ENCODE measurements at regions not wholly inside any gene's neighbourhood (a gene's known extent, or its start where the extent isn't known, plus 50 kb on each side); places are given as distances from the start of the nearest gene placed in this dataset.
A peak's percentile ranks its signal among the peaks of the same experiment; 100 is the strongest.
"Not testable (repeated sequence)": the region's sequence is repeated elsewhere in the genome, so short reads cannot be mapped to it uniquely, and the experiment has no call there.

DNA sequence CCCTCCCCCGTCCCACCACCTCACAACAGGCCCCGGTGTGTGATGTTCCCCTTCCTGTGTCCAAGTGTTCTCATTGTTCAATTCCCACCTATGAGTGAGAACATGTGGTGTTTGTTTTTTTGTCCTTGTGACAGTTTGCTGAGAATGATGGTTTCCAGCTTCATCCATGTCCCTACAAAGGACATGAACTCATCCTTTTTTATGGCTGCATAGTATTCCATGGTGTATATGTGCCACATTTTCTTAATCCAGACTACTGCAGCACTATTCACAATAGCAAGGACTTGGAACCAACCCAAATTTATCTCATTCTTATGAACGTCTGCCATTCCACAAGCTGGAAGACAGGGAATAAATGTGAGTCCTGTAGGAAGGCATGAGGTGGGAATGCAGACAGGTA, 79.6 kb upstream of the SLC6A11 start:
- H2AK5ac ChIP-seq (ENCODE audit: low read depth, low read length); H3K4me1 ChIP-seq (ENCODE audit: control insufficient read depth in 2 of 2, insufficient read depth in 1 of 2, low read depth in 1 of 2, low read length in 2 of 2): not testable (repeated sequence)

GRCh38 chr3:10737785-10738184, 78.2 kb upstream of the SLC6A11 start:
- H2BK15ac ChIP-seq (ENCODE audit: low read length) = no peak overlapping the region
- no peak overlapping the region for H3K4me3 ChIP-seq (ENCODE audit: low read length in 2 of 2)
- no peak overlapping the region for H2AK5ac ChIP-seq (ENCODE audit: low read depth, low read length)
- no peak overlapping the region for H2AFZ ChIP-seq (ENCODE audit: low read length)
- peaks cover 0 to 10% (median 4%) of the 10 kb centered on the region in 3 experiments for H3K27me3 ChIP-seq (ENCODE audit: control insufficient read depth in 3 of 3, insufficient read depth in 3 of 3, low read depth in 1 of 3, low read length in 3 of 3)
- no peaks in the 10 kb centered on the region for H3K36me3 ChIP-seq (replicated peaks in 1 of 2; ENCODE audit: control insufficient read depth in 2 of 2, insufficient read depth in 2 of 2, low read length in 2 of 2)
- no peak overlapping the region for H3K9ac ChIP-seq (ENCODE audit: low read depth, low read length, poor library complexity)
- no peak overlapping the region for H3K4me2 ChIP-seq (ENCODE audit: insufficient read depth, low read length, poor library complexity, severe bottlenecking)
- H3K23ac ChIP-seq (ENCODE audit: low read depth, low read length, poor library complexity) = no peak overlapping the region
- peaks cover 0 to 1% of the 10 kb centered on the region in 2 donors for H3K9me3 ChIP-seq (replicated peaks in 1 of 2; ENCODE audit: control insufficient read depth in 2 of 2, insufficient read depth in 1 of 2, low read depth in 1 of 2, low read length in 2 of 2)
- no peak overlapping the region for H3K4ac ChIP-seq (ENCODE audit: low read length)
- H3K18ac ChIP-seq (ENCODE audit: low read length) = no peak overlapping the region
- no peak overlapping the region for H2BK12ac ChIP-seq (ENCODE audit: low read length)
- H3K14ac ChIP-seq (ENCODE audit: low read length) = no peak overlapping the region
- no peak overlapping the region for H2BK5ac ChIP-seq (ENCODE audit: low read length)
- no peaks in the 10 kb centered on the region for H3K4me1 ChIP-seq (ENCODE audit: control insufficient read depth in 2 of 2, insufficient read depth in 1 of 2, low read depth in 1 of 2, low read length in 2 of 2)
- DNase-seq (ENCODE audit: low spot score) = no peak
- no peak overlapping the region for H4K8ac ChIP-seq (ENCODE audit: low read depth, low read length)
- H2BK120ac ChIP-seq (ENCODE audit: low read depth, low read length) = no peak overlapping the region
- no peaks in the 10 kb centered on the region for H3K79me1 ChIP-seq (ENCODE audit: low read depth, low read length)
- H4K91ac ChIP-seq (ENCODE audit: low read depth, low read length, poor library complexity) = no peak overlapping the region
- no peak overlapping the region for H3K27ac ChIP-seq (replicated peaks; ENCODE audit: low read length)
- WGBS, 2 donors (ENCODE audit: extremely low coverage in 2 of 2, insufficient read length in 2 of 2, insufficient replicate concordance in 1 of 2) = no CpG with 5 or more reads among the region's 7 CpGs

More for the DNA sequence above, 79.6 kb upstream of the SLC6A11 start:
- H4K91ac ChIP-seq (ENCODE audit: low read depth, low read length, poor library complexity); H2AFZ ChIP-seq (ENCODE audit: low read length); H3K9ac ChIP-seq (ENCODE audit: low read depth, low read length, poor library complexity); H3K14ac ChIP-seq (ENCODE audit: low read length); H2BK15ac ChIP-seq (ENCODE audit: low read length); H2BK12ac ChIP-seq (ENCODE audit: low read length); H3K4me2 ChIP-seq (ENCODE audit: insufficient read depth, low read length, poor library complexity, severe bottlenecking); H3K79me1 ChIP-seq (ENCODE audit: low read depth, low read length); H2BK120ac ChIP-seq (ENCODE audit: low read depth, low read length); DNase-seq (ENCODE audit: low spot score); H3K23ac ChIP-seq (ENCODE audit: low read depth, low read length, poor library complexity); H2BK5ac ChIP-seq (ENCODE audit: low read length); H3K36me3 ChIP-seq (replicated peaks in 1 of 2; ENCODE audit: control insufficient read depth in 2 of 2, insufficient read depth in 2 of 2, low read length in 2 of 2); H3K27me3 ChIP-seq (ENCODE audit: control insufficient read depth in 3 of 3, insufficient read depth in 3 of 3, low read depth in 1 of 3, low read length in 3 of 3); H3K4ac ChIP-seq (ENCODE audit: low read length); H3K18ac ChIP-seq (ENCODE audit: low read length); H4K8ac ChIP-seq (ENCODE audit: low read depth, low read length); H3K9me3 ChIP-seq (replicated peaks in 1 of 2; ENCODE audit: control insufficient read depth in 2 of 2, insufficient read depth in 1 of 2, low read depth in 1 of 2, low read length in 2 of 2); H3K27ac ChIP-seq (replicated peaks; ENCODE audit: low read length); H3K4me3 ChIP-seq (ENCODE audit: low read length in 2 of 2): not testable (repeated sequence)
- WGBS, 2 donors (ENCODE audit: extremely low coverage in 2 of 2, insufficient read length in 2 of 2, insufficient replicate concordance in 1 of 2) = no CpG with 5 or more reads among the region's 3 CpGs

DNA sequence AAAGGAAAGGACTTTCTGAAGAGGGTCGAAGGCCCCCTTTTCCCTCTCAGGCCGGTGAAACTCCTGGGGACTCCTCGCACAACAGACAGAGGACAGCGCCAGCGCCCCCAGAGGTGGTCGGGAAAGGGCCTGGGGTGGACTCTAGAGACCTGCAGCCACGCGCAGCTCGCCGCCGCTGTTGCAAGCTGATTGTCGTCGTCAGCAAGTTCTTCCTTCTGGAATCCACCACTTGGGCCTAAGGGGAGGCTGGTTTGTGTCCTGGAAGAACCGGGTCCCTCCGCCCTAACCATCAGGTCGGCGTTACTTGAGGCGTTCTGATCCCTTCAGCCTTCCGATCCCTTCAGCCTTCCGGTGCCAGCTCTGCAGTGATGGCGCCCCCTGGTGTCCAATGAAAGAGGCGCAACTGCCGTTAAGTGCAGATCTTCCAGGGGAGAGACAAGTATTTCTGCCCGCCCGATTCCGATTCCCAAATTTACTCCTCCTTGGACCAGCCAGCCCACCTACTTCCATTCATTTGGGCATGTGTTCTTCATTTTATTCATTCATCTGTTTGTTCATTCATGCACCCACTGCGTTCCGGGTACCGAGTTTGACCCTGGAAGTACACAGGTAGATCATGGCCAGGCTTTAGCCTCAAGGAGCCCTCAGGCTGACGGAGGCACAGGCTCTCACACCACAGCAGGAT, 77.2 kb upstream of the SLC6A11 start:
- H3K9me3 ChIP-seq (replicated peaks in 1 of 2; ENCODE audit: control insufficient read depth in 2 of 2, insufficient read depth in 1 of 2, low read depth in 1 of 2, low read length in 2 of 2) = peaks cover 0 to 1% of the 10 kb centered on the region in 2 donors
- no peak overlapping the region for H2BK15ac ChIP-seq (ENCODE audit: low read length)
- H3K4me1 ChIP-seq (ENCODE audit: control insufficient read depth in 2 of 2, insufficient read depth in 1 of 2, low read depth in 1 of 2, low read length in 2 of 2) = no peaks in the 10 kb centered on the region

DNA sequence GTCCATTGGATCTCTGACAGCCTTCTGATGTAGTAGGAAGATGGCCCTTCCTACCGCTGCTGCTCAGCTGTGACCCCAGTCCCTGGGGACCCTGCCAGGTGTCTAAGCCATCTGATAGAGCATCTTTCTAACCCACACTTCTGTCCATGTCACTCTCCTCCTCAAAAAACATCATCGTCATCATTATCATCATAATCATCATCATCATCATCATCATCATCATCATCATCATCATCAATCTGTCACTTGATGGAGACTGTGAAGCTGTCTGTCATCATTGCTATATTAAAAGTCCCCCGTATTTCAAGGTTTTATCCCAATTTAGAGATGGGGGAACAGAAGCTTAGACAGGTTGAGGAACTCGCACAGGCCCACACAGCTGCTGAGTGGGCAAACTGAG, 75.1 kb upstream of the SLC6A11 start:
- Histone ChIP-seq H2AFZ (ENCODE audit: low read length) (no peak overlapping the region), H3K9ac (ENCODE audit: low read depth, low read length, poor library complexity) (no peak overlapping the region), H3K27me3 (ENCODE audit: control insufficient read depth in 3 of 3, insufficient read depth in 3 of 3, low read depth in 1 of 3, low read length in 3 of 3) (peaks cover 0 to 10% (median 4%) of the 10 kb centered on the region in 3 experiments), H3K23ac (ENCODE audit: low read depth, low read length, poor library complexity) (no peak overlapping the region), H3K79me1 (ENCODE audit: low read depth, low read length) (no peaks in the 10 kb centered on the region), H3K9me3 (replicated peaks in 1 of 2; ENCODE audit: control insufficient read depth in 2 of 2, insufficient read depth in 1 of 2, low read depth in 1 of 2, low read length in 2 of 2) (no peaks in the 10 kb centered on the region), H3K4me3 (ENCODE audit: low read length in 2 of 2) (no peak overlapping the region), H3K4me2 (ENCODE audit: insufficient read depth, low read length, poor library complexity, severe bottlenecking) (no peak overlapping the region), H3K4ac (ENCODE audit: low read length) (no peak overlapping the region), H2BK5ac (ENCODE audit: low read length) (no peak overlapping the region), H3K36me3 (replicated peaks in 1 of 2; ENCODE audit: control insufficient read depth in 2 of 2, insufficient read depth in 2 of 2, low read length in 2 of 2) (no peaks in the 10 kb centered on the region), H3K14ac (ENCODE audit: low read length) (no peak overlapping the region), H2AK5ac (ENCODE audit: low read depth, low read length) (no peak overlapping the region), H4K91ac (ENCODE audit: low read depth, low read length, poor library complexity) (no peak overlapping the region), H2BK12ac (ENCODE audit: low read length) (no peak overlapping the region), H3K27ac (replicated peaks; ENCODE audit: low read length) (no peak overlapping the region), H3K18ac (ENCODE audit: low read length) (no peak overlapping the region), H2BK15ac (ENCODE audit: low read length) (no peak overlapping the region), H4K8ac (ENCODE audit: low read depth, low read length) (no peak overlapping the region), H2BK120ac (ENCODE audit: low read depth, low read length) (no peak overlapping the region), H3K4me1 (ENCODE audit: control insufficient read depth in 2 of 2, insufficient read depth in 1 of 2, low read depth in 1 of 2, low read length in 2 of 2) (no peaks in the 10 kb centered on the region)
- no peak for DNase-seq (ENCODE audit: low spot score)
- 100% methylated on average over 1 of the region's 4 CpGs; no CpG with 5 or more reads in 1 of the 2 donors for WGBS, 2 donors (ENCODE audit: extremely low coverage in 2 of 2, insufficient read length in 2 of 2, insufficient replicate concordance in 1 of 2)

More for the DNA sequence above, 77.2 kb upstream of the SLC6A11 start:
- Histone ChIP-seq H3K79me1 (ENCODE audit: low read depth, low read length) (no peaks in the 10 kb centered on the region), H3K18ac (ENCODE audit: low read length) (peak overlapping the region; percentile 82), H4K8ac (ENCODE audit: low read depth, low read length) (no peak overlapping the region), H3K27me3 (ENCODE audit: control insufficient read depth in 3 of 3, insufficient read depth in 3 of 3, low read depth in 1 of 3, low read length in 3 of 3) (peaks cover 0 to 10% (median 4%) of the 10 kb centered on the region in 3 experiments), H3K27ac (replicated peaks; ENCODE audit: low read length) (no peak overlapping the region), H2AK5ac (ENCODE audit: low read depth, low read length) (no peak overlapping the region), H4K91ac (ENCODE audit: low read depth, low read length, poor library complexity) (no peak overlapping the region), H3K4me2 (ENCODE audit: insufficient read depth, low read length, poor library complexity, severe bottlenecking) (peak overlapping the region; percentile 42), H3K9ac (ENCODE audit: low read depth, low read length, poor library complexity) (peak overlapping the region; percentile 56), H3K4me3 (ENCODE audit: low read length in 2 of 2) (peak overlapping the region in 1 of 2 donors; percentile 76), H3K36me3 (replicated peaks in 1 of 2; ENCODE audit: control insufficient read depth in 2 of 2, insufficient read depth in 2 of 2, low read length in 2 of 2) (no peaks in the 10 kb centered on the region), H3K4ac (ENCODE audit: low read length) (no peak overlapping the region), H3K23ac (ENCODE audit: low read depth, low read length, poor library complexity) (no peak overlapping the region), H3K14ac (ENCODE audit: low read length) (no peak overlapping the region), H2BK120ac (ENCODE audit: low read depth, low read length) (no peak overlapping the region), H2BK12ac (ENCODE audit: low read length) (no peak overlapping the region), H2AFZ (ENCODE audit: low read length) (peak overlapping the region; percentile 89), H2BK5ac (ENCODE audit: low read length) (no peak overlapping the region)
- no CpG with 5 or more reads among the region's 30 CpGs for WGBS, 2 donors (ENCODE audit: extremely low coverage in 2 of 2, insufficient read length in 2 of 2, insufficient replicate concordance in 1 of 2)
- DNase-seq (ENCODE audit: low spot score) = peak; percentile 81
